Nucleus accumbens (tissue), 56 donors: ENCODE measurements at regions not wholly inside any gene's neighbourhood (a gene's known extent, or its start where the extent isn't known, plus 50 kb on each side); places are given as distances from the start of the nearest gene placed in this dataset.

Source experiments
- DNase-seq, 56 donors: peaks; one replicate each; lab custom pipeline; 2025; lab: John Stamatoyannopoulos, UW

DNA sequence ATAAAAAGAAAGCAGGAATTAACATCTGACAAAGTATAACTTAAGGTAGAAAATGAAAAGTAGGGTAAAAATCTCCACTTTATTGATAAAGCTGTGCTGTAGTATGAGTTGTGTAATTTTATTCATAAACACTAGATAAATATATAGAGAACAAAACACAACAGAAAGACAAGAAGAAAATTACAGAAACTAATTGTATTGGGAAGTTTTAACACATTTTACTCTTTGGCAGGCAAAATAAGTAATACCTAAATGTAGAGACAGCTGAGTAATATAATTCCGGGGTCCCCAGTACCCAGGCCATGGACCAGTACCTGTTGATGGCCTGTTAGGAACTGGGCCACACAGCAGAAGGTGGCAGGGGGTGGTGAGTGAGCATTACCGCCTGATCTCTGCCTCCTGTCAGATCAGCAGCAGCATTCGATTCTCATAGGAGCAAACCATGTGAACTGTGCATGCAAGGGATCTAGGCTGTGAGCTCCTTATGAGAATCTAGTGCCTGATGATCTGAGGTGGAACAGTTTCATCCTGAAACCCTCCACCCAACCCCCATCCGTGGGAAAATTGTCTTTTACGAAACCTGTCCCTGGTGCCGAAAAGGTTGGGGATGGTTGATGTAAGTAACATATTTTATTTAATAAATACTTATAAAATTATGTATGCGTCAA lies 84.4 kb upstream of the ETV6 start:
- DNase-seq, result no peak

DNA sequence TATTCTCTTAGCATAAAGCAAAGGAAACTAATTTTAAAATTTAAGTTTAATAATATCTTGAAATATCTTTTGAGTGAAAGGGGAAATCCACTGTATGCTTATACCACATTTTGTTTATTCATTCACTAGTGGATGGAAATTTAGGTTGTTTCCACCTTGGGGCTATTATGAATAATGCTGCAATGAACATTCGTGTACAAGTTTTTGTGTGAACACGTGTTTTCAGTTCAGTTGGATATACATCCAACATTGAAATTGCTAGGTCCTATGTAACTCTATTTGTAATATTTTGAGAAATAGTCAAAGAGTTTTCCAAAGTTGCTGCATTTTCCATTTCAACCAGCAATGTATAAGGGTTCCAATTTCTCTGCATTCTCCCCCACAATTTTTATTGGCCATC lies 83.7 kb upstream of the ETV6 start:
- no peak for DNase-seq

DNA sequence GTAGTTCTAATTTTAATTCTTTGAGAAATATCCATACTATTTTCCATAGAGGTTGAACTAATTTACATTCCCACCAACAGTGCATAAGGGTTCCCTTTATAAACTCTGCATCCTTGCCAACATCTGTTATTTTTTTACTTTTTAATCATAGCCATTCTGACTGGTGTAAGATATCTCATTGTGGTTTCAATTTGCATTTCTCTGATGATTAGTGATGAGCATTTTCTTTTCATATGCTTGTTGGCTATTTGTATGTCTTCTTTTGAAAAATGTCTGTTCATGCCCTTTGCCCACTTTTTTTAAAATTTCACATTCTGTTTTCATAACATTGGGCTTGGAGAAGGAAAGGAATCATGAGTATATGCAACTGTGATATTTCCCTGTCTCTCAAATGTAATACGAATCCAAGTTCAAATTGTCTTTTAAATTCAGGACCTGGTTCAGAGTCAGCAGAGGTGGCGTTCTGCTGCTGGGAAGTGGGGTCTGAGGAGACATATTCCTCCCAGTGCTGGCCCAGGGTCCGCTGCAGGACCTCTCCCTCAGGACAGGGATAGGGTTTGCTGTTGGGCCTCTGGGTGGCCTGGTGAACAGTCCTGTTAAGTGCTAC lies 81.2 kb upstream of the ETV6 start:
- no peak for DNase-seq

- DNase-seq, result no peak
Observed at GRCh38 chr12:11568762-11569478, 80.6 kb upstream of the ETV6 start.

- no peak for DNase-seq
Observed at GRCh38 chr12:11569716-11570115, 79.8 kb upstream of the ETV6 start.

GRCh38 chr12:11573880-11574279 lies 75.6 kb upstream of the ETV6 start:
- no peak for DNase-seq

- no peak for DNase-seq
Observed at GRCh38 chr12:11576104-11576503, 73.4 kb upstream of the ETV6 start.

- DNase-seq, result no peak
Observed at GRCh38 chr12:11577658-11578260, 71.7 kb upstream of the ETV6 start.

GRCh38 chr12:11578461-11578993 lies 70.9 kb upstream of the ETV6 start:
- DNase-seq, result no peak

DNA sequence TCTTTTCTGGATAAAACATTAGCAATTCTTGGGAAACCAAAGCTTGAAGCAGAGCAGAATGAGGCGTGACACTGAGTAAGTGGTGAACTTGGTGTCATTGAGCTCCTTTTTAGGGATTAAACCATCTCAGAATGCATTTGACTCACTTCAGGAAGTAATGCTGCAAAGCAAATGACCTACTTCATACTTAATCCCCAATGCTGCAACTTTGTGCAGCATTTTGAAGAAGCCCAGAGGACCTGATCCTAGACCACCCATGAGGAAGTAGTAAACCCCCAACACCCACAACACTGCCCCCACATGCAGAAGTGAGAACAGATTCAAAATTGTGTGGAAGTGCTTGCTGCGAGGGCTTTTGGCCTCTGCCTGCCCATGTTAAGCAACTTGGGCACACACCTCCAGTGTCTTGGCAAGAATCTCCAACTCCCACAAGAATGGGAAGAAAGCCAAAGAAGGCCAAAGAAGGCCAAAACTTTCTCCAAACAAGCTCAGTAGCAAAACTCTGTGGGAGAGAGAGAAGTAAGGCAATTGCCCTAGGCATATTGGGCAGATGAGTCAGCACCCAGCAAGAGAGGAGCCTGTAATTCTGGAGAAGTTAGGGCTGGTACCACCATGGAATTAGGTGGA lies 69.2 kb upstream of the ETV6 start:
- peak in 4 of 56 donors; percentile 2 to 24 (median 7) for DNase-seq

GRCh38 chr12:11581179-11581755 lies 68.2 kb upstream of the ETV6 start:
- DNase-seq, result peak in 32 of 56 donors; percentile 1 to 79 (median 18)

DNA sequence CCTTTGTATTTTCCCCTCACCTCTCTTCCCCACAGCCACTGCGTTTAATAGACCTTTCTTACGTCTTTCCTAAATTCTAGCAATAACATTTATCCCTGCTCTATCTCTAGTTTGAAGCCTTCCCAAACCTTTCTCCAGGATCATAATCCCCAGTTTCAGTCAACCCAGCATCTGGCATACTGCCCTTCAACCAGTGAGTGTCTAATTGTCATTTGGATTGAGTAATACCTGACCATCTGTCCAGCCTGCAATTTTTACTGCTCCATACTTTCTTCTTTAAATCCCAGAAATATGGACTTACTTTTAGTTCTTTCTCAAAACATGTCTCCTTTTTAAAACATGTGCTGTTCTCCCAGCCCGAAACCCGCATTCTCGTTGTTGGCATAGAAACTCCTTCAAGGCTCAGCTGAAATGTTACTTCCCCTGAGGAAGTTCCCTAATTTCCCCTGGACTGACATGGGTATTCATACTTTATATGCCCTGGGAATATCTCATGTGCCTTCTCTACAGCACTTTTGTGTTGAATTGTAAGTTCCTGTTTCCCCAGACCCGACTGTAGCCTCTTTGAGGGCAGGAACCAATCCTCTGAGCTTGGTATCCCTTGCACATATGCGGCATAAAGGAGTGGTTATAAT lies 65.1 kb upstream of the ETV6 start:
- no peak for DNase-seq

GRCh38 chr12:11592484-11592883 lies 57.0 kb upstream of the ETV6 start:
- DNase-seq, result no peak

DNA sequence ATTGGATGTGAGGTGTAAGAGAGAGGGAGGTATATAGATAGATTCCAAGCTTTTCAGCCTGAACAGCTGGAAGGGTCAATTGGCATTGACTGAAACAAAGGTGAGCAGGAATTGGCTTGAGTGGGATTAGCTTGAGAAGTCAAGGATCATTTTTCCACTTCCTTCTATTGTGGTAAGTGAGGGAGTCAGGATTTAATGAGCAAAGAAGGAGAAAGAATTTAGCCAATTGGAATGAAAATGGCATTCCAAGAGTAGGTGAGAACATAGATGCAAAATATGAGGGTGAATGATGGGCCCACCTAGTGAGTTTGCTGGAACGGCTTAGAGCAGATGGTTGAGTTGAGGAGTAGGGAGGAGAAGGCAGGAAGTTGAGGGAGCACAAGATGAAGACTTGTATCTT lies 56.5 kb upstream of the ETV6 start:
- no peak for DNase-seq

DNA sequence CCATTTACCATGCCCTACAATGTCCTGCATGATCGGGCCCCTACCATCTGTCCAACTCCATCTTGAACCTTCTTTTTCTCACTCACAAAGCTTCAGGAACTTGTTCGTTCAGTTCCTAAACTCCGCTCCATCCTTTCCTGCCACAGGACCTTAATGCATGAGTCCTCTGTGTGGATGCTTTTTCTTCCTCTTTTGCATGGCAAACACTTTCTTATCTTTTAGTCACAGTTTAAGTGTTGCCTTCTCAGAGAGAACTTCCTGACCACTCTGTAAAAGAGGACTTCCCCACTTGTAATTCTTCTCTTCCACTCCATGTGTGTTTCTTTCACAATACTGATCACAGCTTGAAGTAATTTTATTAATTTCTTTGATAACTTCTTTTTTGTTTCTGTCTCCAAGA lies 54.4 kb upstream of the ETV6 start:
- DNase-seq, result no peak

DNA sequence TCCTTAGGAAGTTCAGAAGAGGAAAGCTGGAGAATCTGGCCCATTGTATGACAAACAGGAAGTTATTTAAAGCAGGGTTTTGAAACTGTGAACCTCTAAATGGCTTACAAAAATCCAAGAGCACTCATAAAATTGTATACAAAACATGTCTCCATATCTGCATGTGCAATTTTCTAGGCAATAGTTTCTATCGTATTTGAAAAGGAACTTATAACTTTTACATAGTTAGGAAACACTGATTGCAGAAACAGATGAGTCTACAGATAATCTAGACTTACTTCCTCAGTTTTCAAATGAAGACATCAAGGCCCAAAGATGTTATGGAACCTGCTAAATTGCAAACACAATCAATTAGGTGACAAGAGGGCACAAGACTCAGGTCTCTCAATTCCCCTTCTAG lies 53.3 kb upstream of the ETV6 start:
- no peak for DNase-seq

DNA sequence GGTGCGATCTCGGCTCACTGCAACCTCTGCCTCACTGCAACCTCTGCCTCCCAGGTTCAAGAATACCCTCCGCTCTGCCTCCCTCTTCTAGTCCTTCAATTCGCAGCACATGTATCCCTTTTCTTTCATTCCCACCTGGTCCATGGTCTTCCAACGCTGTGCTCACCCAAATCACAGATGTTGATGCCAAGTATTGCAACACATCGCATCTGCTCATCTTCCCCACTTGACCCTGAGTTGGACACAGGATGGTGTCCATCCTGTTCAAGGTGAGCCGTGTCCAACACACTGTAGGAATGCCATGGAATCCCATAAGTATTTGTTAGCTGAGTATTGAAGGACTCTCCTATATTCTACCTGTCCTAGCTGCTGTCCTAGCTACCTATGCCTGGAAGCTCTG lies 50.6 kb upstream of the ETV6 start:
- no peak for DNase-seq
